IMR-90 (cell line): ENCODE measurements at regions not wholly inside any gene's neighbourhood (a gene's known extent, or its start where the extent isn't known, plus 50 kb on each side); places are given as distances from the start of the nearest gene placed in this dataset.

Source experiments
- ATAC-seq: fragments of 200-7000 bp; cut with Tn5 transposase; 2 replicates; pipeline ENCODE4 v1.9.1; 2020; ENCODE audit warnings: low read depth, mild to moderate bottlenecking, moderate library complexity
- BruUV-seq: library from RNA; stranded (reverse); fragments of 400-500 nt; replicated peaks from 2 replicates; lab custom pipeline; 2021; lab: Mats Ljungman, UMichigan
- CTCF ChIA-PET: fragments of 300-600 bp; formaldehyde crosslinking; extraction: SDS; loops from one replicate; lab custom pipeline; 2021; ENCODE audit warnings: antibody characterized with exemption; lab: Yijun Ruan, JAX
- POLR2A ChIA-PET: fragments of 300-600 bp; sonication (Branson Sonifier 250); formaldehyde crosslinking; loops from one replicate; lab custom pipeline; 2022; ENCODE audit warnings: antibody characterized with exemption; ENCODE audit not compliant: unreplicated experiment; lab: Charles Lee
- DNase-seq: peaks from one replicate; pipeline ENCODE4 v3.0.0; 2013
- H2AFZ ChIP-seq: replicated peaks from 2 replicates; pipeline ENCODE3; 2013; ENCODE audit warnings: low read length, mild to moderate bottlenecking; ENCODE audit not compliant: poor library complexity
- H2AK5ac ChIP-seq: 2 replicates; pipeline ENCODE4 v1.6.1; 2013; ENCODE audit warnings: low read depth, low read length, inconsistent platforms
- H2AK9ac ChIP-seq: replicated peaks from 2 replicates; pipeline ENCODE3; 2013; ENCODE audit warnings: mild to moderate bottlenecking, low read depth, low read length, moderate library complexity; ENCODE audit not compliant: poor library complexity
- H2BK120ac ChIP-seq: 2 replicates; pipeline ENCODE4 v1.6.1; 2013; ENCODE audit warnings: low read depth, low read length, inconsistent platforms
- H2BK15ac ChIP-seq: 3 replicates; pipeline ENCODE4 v1.6.1; 2013; ENCODE audit warnings: low read depth, low read length, inconsistent platforms
- H2BK20ac ChIP-seq: 2 replicates; pipeline ENCODE4 v1.6.1; 2013; ENCODE audit warnings: low read depth, mild to moderate bottlenecking, inconsistent platforms, low read length, moderate library complexity
- H2BK5ac ChIP-seq: 2 replicates; pipeline ENCODE4 v1.6.1; 2013; ENCODE audit warnings: mild to moderate bottlenecking, low read depth, low read length, inconsistent platforms; ENCODE audit not compliant: poor library complexity, severe bottlenecking
- H3K14ac ChIP-seq: replicated peaks from 2 replicates; pipeline ENCODE4 v1.6.1; 2013; ENCODE audit warnings: low read depth, low read length, inconsistent platforms
- H3K18ac ChIP-seq: 2 replicates; pipeline ENCODE4 v1.6.1; 2013; ENCODE audit warnings: low read depth, low read length, control low read depth
- H3K23ac ChIP-seq: 2 replicates; pipeline ENCODE4 v1.6.1; 2013; ENCODE audit warnings: low read depth, low read length, inconsistent platforms
- H3K27ac ChIP-seq: 2 replicates; pipeline ENCODE4 v1.5.1; 2013; ENCODE audit warnings: mild to moderate bottlenecking, control low read depth, low read length; ENCODE audit not compliant: insufficient read depth
- H3K27me3 ChIP-seq: 2 replicates; pipeline ENCODE4 v1.6.1; 2013; ENCODE audit warnings: low read length; ENCODE audit not compliant: control insufficient read depth, insufficient read depth
- H3K36me3 ChIP-seq: 2 replicates; pipeline ENCODE4 v1.6.1; 2013; ENCODE audit warnings: low read length, mixed read lengths; ENCODE audit not compliant: control insufficient read depth, insufficient read depth
- H3K4ac ChIP-seq: 2 replicates; pipeline ENCODE4 v1.6.1; 2013; ENCODE audit warnings: low read depth, low read length, inconsistent platforms
- H3K4me1 ChIP-seq: 2 replicates; pipeline ENCODE4 v1.6.1; 2013; ENCODE audit warnings: low read length, mixed read lengths; ENCODE audit not compliant: control insufficient read depth, insufficient read depth
- H3K4me2 ChIP-seq: 2 replicates; pipeline ENCODE4 v1.6.1; 2013; ENCODE audit warnings: low read depth, mild to moderate bottlenecking, control low read depth, low read length, moderate library complexity
- H3K4me3 ChIP-seq: 2 replicates; pipeline ENCODE4 v1.5.1; 2013; ENCODE audit warnings: low read depth, mild to moderate bottlenecking, control low read depth, low read length, moderate library complexity; ENCODE audit not compliant: insufficient read depth
- H3K56ac ChIP-seq: 2 replicates; pipeline ENCODE4 v1.6.1; 2013; ENCODE audit warnings: low read length, inconsistent platforms; ENCODE audit not compliant: insufficient read depth; ENCODE audit errors: extremely low read depth
- H3K79me1 ChIP-seq, 2 experiments: 2 replicates each; pipeline ENCODE4 v1.6.1; 2013; ENCODE audit warnings: low read length in 2 of 2, inconsistent platforms in 1 of 2, low read depth in 1 of 2
- H3K9ac ChIP-seq: 2 replicates; pipeline ENCODE4 v1.6.1; 2013; ENCODE audit warnings: low read depth, low read length, control low read depth
- H3K9me1 ChIP-seq: 2 replicates; pipeline ENCODE4 v1.6.1; 2013; ENCODE audit warnings: low read length, inconsistent platforms; ENCODE audit not compliant: insufficient read depth
- H3K9me3 ChIP-seq: 2 replicates; pipeline ENCODE4 v1.6.1; 2013; ENCODE audit warnings: low read length; ENCODE audit not compliant: control insufficient read depth, insufficient read depth
- H4K20me1 ChIP-seq: 2 replicates; pipeline ENCODE4 v1.6.1; 2013; ENCODE audit warnings: low read length, inconsistent platforms; ENCODE audit not compliant: insufficient read depth
- H4K5ac ChIP-seq: 2 replicates; pipeline ENCODE4 v1.6.1; 2013; ENCODE audit warnings: mild to moderate bottlenecking, low read depth, low read length, control low read depth
- H4K8ac ChIP-seq, 2 experiments: 2 replicates each; pipeline ENCODE4 v1.6.1; 2013; ENCODE audit warnings: low read depth in 2 of 2, low read length in 2 of 2, control low read depth in 1 of 2, inconsistent platforms in 1 of 2
- H4K91ac ChIP-seq: 2 replicates; pipeline ENCODE4 v1.6.1; 2013; ENCODE audit warnings: low read depth, low read length, inconsistent platforms; ENCODE audit not compliant: insufficient read depth
- BHLHE40 ChIP-seq: fragments of 150-350 bp; IDR thresholded peaks from 2 replicates; pipeline ENCODE4 v1.6.1; 2016; ENCODE audit warnings: mild to moderate bottlenecking, low read depth, low read length
- CEBPB ChIP-seq: IDR thresholded peaks from 2 replicates; pipeline ENCODE4 v1.6.1; 2012; ENCODE audit warnings: low read depth, low read length, improper control_type of control experiment
- CHD1 ChIP-seq: IDR thresholded peaks from 2 replicates; pipeline ENCODE4 v1.6.1; 2012; ENCODE audit warnings: low read depth, low read length, improper control_type of control experiment
- FOS ChIP-seq: fragments of 150-350 bp; IDR thresholded peaks from 2 replicates; pipeline ENCODE4 v1.6.1; 2016; ENCODE audit warnings: low read depth, low read length
- MAFK ChIP-seq: IDR thresholded peaks from 2 replicates; pipeline ENCODE4 v1.6.1; 2012; ENCODE audit warnings: low read depth, low read length, improper control_type of control experiment
- MAZ ChIP-seq: IDR thresholded peaks from 2 replicates; pipeline ENCODE4 v1.6.1; 2012; ENCODE audit warnings: low read depth, mild to moderate bottlenecking, low read length, improper control_type of control experiment, moderate library complexity, borderline replicate concordance
- MXI1 ChIP-seq: IDR thresholded peaks from 2 replicates; pipeline ENCODE4 v1.6.1; 2012; ENCODE audit warnings: low read depth, mild to moderate bottlenecking, low read length, moderate library complexity, borderline replicate concordance
- NFE2L2 ChIP-seq: fragments of 150-350 bp; IDR thresholded peaks from 2 replicates; pipeline ENCODE4 v1.6.1; 2016; ENCODE audit warnings: low read depth, mild to moderate bottlenecking, low read length
- RAD21 ChIP-seq: IDR thresholded peaks from 2 replicates; pipeline ENCODE4 v1.6.1; 2012; ENCODE audit warnings: low read length, improper control_type of control experiment
- RCOR1 ChIP-seq: IDR thresholded peaks from 2 replicates; pipeline ENCODE4 v1.6.1; 2012; ENCODE audit warnings: mild to moderate bottlenecking, low read length, improper control_type of control experiment; ENCODE audit not compliant: insufficient replicate concordance
- SMC3 ChIP-seq: fragments of 150-350 bp; IDR thresholded peaks from 2 replicates; pipeline ENCODE4 v1.6.1; 2016; ENCODE audit warnings: low read depth, mild to moderate bottlenecking, antibody characterized with exemption, low read length, moderate library complexity
- WGBS, 2 experiments: methylation state at CpG; one replicate each; pipeline versions ENCODE4 v1.1.5 to v1.1.7; 2013; ENCODE audit warnings: missing lambda C conversion rate in 2 of 2; ENCODE audit not compliant: insufficient read length in 1 of 2; ENCODE audit errors: extremely low coverage in 2 of 2; 5-methylcytosine and 5-hydroxymethylcytosine counted together
- dilution Hi-C: fragments of 300-500 bp; cut with HindIII; formaldehyde crosslinking; loops from one replicate; pipeline ENCODE4 v1.14.3; 2018; ENCODE audit warnings: low sequenced_read_pairs; ENCODE audit not compliant: unreplicated experiment
- in situ Hi-C: fragments of 300-500 bp; cut with MboI; formaldehyde crosslinking; loops from 3 replicates; pipeline ENCODE4 v1.14.3; 2019; ENCODE audit warnings: low sequenced_read_pairs, inconsistent platforms, mixed read lengths
- intact Hi-C: fragments of 100-400 bp; cut with micrococcal nuclease; formaldehyde crosslinking; loops from 2 replicates; pipeline ENCODE4 v1.10.0; 2022
- TF ChIP-seq, protein P1 (sequence below): fragments of 150-350 bp; IDR thresholded peaks from 2 replicates; pipeline ENCODE4 v1.6.1; 2016; ENCODE audit warnings: low read depth, mild to moderate bottlenecking, low read length, moderate library complexity, borderline replicate concordance
- TF ChIP-seq, protein P2 (sequence below): conservative IDR thresholded peaks from 2 replicates; pipeline ENCODE4 v1.5.1; 2012; ENCODE audit warnings: mild to moderate bottlenecking, low read depth, low read length, improper control_type of control experiment

DNA sequence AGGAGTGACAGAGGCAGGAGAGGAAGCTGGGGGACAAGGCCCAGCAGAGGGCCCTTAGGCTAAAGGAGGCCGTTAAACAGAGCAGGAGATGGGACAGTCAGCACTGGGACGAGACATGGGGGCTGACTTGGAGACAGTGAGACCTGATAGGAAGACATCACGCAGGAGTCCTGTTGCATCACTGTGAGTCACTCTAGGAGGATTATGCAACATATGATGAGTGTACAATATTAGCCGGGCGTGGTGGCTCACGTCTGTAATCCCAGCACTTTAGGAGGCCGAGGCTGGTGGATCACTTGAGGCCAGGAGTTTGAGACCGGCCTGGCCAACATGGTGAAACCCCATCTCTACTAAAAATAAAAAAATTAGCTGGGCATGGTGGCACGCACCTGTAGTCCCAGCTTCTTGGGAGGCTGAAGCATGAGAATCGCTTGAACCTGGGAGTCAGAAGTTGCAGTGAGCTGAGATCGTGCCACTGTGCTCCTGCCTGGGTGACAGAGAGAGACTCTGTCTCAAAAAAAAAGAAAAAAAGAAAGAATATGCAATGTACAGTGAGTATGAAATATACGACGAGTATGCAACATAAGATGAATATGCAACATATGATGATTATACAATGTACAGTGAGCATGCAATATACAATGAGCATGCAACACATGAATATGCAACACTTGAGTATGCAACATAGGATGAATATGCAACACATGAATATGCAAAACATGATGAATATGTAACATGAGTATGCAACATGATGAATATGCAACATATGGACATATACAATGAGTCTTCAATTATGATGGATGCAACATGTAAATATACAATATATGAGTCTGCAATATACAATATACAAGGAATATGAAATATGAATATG, 83.3 kb upstream of the ID2 start:
- peak overlapping the region; percentile 96 for H2BK120ac ChIP-seq
- no peaks in the 10 kb centered on the region for H4K20me1 ChIP-seq
- H4K91ac ChIP-seq = peak overlapping the region; percentile 83
- peak overlapping the region; percentile 90 for H3K4ac ChIP-seq
- H3K27ac ChIP-seq = peak overlapping the region; percentile 47
- peak overlapping the region; percentile 69 for H2BK5ac ChIP-seq
- peak overlapping the region; percentile 88 for H2AFZ ChIP-seq
- H3K4me2 ChIP-seq = no peak overlapping the region
- no peak overlapping the region for H3K23ac ChIP-seq
- BruUV-seq = no TSS peak
- H3K4me1 ChIP-seq = peaks cover 3% of the 10 kb centered on the region; the same call in 1 of the 2 replicates
- in situ Hi-C loops (no loop called here), intact Hi-C loops (no loop called here), dilution Hi-C loops (no loop called here)
- peaks cover 20% of the 10 kb centered on the region for H3K9me1 ChIP-seq
- H3K14ac ChIP-seq = peak overlapping the region; percentile 83
- H3K36me3 ChIP-seq = no peaks in the 10 kb centered on the region
- peak overlapping the region; percentile 96 for H2AK5ac ChIP-seq
- H2AK9ac ChIP-seq = peak overlapping the region; percentile 60
- ATAC-seq (peak; percentile 92), DNase-seq (peak; percentile 97)
- H3K18ac ChIP-seq = peak overlapping the region; percentile 4; the same call in 1 of the 2 replicates
- H3K79me1 ChIP-seq = no peaks in the 10 kb centered on the region
- ChIA-PET CTCF (no interaction called here), POLR2A (no interaction called here)
- H3K9ac ChIP-seq = no peak overlapping the region
- peak overlapping the region; percentile 39; the same call in 1 of the 2 replicates for H3K56ac ChIP-seq
- no peaks in the 10 kb centered on the region for H3K9me3 ChIP-seq
- no peaks in the 10 kb centered on the region for H3K27me3 ChIP-seq
- H3K4me3 ChIP-seq = no peak overlapping the region
- WGBS, 2 experiments = 29% methylated on average over 1 of the region's 13 CpGs; no CpG with 5 or more reads in 1 of the 2 experiments
- H4K8ac ChIP-seq = peak overlapping the region; percentile 7 to 62; a peak in 2 of 4 replicates
- 0 out of 3 replicates have a peak overlapping the region, but pooled peaks have one; percentile 18 for H2BK15ac ChIP-seq
- H4K5ac ChIP-seq = no peak overlapping the region
- H2BK20ac ChIP-seq = peak overlapping the region; percentile 93
- TF ChIP-seq NFE2L2 = peak; percentile 78
- TF ChIP-seq CHD1 = no peak
- TF ChIP-seq RAD21 = peak; percentile 52
- TF ChIP-seq SMC3 = peak; percentile 33; the same call in 1 of the 2 replicates
- TF ChIP-seq, protein P1, sequence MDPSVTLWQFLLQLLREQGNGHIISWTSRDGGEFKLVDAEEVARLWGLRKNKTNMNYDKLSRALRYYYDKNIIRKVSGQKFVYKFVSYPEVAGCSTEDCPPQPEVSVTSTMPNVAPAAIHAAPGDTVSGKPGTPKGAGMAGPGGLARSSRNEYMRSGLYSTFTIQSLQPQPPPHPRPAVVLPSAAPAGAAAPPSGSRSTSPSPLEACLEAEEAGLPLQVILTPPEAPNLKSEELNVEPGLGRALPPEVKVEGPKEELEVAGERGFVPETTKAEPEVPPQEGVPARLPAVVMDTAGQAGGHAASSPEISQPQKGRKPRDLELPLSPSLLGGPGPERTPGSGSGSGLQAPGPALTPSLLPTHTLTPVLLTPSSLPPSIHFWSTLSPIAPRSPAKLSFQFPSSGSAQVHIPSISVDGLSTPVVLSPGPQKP = no peak
- TF ChIP-seq, protein P2, sequence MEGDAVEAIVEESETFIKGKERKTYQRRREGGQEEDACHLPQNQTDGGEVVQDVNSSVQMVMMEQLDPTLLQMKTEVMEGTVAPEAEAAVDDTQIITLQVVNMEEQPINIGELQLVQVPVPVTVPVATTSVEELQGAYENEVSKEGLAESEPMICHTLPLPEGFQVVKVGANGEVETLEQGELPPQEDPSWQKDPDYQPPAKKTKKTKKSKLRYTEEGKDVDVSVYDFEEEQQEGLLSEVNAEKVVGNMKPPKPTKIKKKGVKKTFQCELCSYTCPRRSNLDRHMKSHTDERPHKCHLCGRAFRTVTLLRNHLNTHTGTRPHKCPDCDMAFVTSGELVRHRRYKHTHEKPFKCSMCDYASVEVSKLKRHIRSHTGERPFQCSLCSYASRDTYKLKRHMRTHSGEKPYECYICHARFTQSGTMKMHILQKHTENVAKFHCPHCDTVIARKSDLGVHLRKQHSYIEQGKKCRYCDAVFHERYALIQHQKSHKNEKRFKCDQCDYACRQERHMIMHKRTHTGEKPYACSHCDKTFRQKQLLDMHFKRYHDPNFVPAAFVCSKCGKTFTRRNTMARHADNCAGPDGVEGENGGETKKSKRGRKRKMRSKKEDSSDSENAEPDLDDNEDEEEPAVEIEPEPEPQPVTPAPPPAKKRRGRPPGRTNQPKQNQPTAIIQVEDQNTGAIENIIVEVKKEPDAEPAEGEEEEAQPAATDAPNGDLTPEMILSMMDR = peak; percentile 24
- TF ChIP-seq CEBPB = peak; percentile 99
- TF ChIP-seq MAFK = peak; percentile 25; the same call in 1 of the 2 replicates
- 0 out of 2 replicates have a peak, but pooled peaks have one; percentile 19 for TF ChIP-seq BHLHE40
- TF ChIP-seq MAZ = peak; percentile 83
- TF ChIP-seq FOS = peak; percentile 96
- TF ChIP-seq RCOR1 = peak; percentile 67
- TF ChIP-seq MXI1 = no peak
